Esophagus (tissue), 2 donors: ENCODE measurements at regions not wholly inside any gene's neighbourhood (a gene's known extent, or its start where the extent isn't known, plus 50 kb on each side); places are given as distances from the start of the nearest gene placed in this dataset.

ENCODE experiments used
- H3K27ac ChIP-seq, 2 donors: one replicate each; pipeline ENCODE4 v1.5.1; 2013; ENCODE audit warnings: low read depth in 2 of 2, mild to moderate bottlenecking in 2 of 2, inconsistent platforms in 1 of 2, low read length in 1 of 2, moderate library complexity in 1 of 2
- H3K27me3 ChIP-seq, 2 donors: one replicate each; pipeline ENCODE4 v1.6.1; 2013; ENCODE audit warnings: low read length in 2 of 2, control low read depth in 1 of 2, mild to moderate bottlenecking in 1 of 2; ENCODE audit not compliant: insufficient read depth in 2 of 2, control insufficient read depth in 1 of 2
- H3K36me3 ChIP-seq, 2 donors: one replicate each; pipeline ENCODE4 v1.6.1; 2013; ENCODE audit warnings: low read length in 1 of 2; ENCODE audit not compliant: control insufficient read depth in 2 of 2, insufficient read depth in 2 of 2
- H3K4me1 ChIP-seq, 2 donors: one replicate each; pipeline ENCODE4 v1.6.1; 2013; ENCODE audit warnings: low read length in 1 of 2; ENCODE audit not compliant: control insufficient read depth in 2 of 2, insufficient read depth in 2 of 2
- H3K4me3 ChIP-seq, 2 donors: one replicate each; pipeline ENCODE4 v1.5.1; 2013; ENCODE audit warnings: low read length in 2 of 2, mild to moderate bottlenecking in 2 of 2, low read depth in 1 of 2, moderate library complexity in 1 of 2
- H3K9me3 ChIP-seq, 2 donors: one replicate each; pipeline ENCODE4 v1.6.1; 2013; ENCODE audit warnings: mild to moderate bottlenecking in 2 of 2, low read depth in 1 of 2, low read length in 1 of 2, moderate library complexity in 1 of 2; ENCODE audit not compliant: control insufficient read depth in 2 of 2, insufficient read depth in 1 of 2
- WGBS, 2 donors: extraction: QIAGEN DNeasy Blood & Tissue Kit; methylation state at CpG; one replicate each; pipeline ENCODE4 v1.1.7; 2013; 5-methylcytosine and 5-hydroxymethylcytosine counted together
- donor health status: healthy with polysubstance abuse.
- donor health status: Bipolar disorder and iron deficiency.

DNA sequence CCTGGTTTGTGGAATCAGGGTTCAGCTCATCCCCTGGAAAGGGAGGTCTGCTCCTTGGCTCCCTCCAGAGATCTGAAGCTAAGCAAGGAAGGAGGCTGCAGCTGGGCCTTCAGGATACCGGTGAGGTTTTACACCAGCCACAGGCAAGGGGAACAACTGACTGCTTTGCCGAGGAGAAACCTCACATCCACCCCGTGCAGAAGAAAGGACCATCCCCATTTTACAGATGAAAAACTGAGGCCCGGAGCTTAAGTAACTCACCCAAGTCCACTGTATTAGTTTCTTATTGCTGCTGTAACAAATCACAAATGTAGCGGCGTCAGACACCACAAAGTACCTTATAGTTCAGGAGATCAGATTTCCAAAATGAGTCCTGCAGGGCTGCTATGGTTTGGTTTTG is 173.7 kb downstream of the MN1 start:
- Histone ChIP-seq H3K27ac (no peak overlapping the region), H3K9me3 (no peaks in the 10 kb centered on the region), H3K36me3 (no peaks in the 10 kb centered on the region), H3K4me1 (no peaks in the 10 kb centered on the region), H3K27me3 (no peaks in the 10 kb centered on the region), H3K4me3 (no peak overlapping the region)
- 78 to 81% methylated on average over 6 of the region's 6 CpGs for WGBS, 2 donors

DNA sequence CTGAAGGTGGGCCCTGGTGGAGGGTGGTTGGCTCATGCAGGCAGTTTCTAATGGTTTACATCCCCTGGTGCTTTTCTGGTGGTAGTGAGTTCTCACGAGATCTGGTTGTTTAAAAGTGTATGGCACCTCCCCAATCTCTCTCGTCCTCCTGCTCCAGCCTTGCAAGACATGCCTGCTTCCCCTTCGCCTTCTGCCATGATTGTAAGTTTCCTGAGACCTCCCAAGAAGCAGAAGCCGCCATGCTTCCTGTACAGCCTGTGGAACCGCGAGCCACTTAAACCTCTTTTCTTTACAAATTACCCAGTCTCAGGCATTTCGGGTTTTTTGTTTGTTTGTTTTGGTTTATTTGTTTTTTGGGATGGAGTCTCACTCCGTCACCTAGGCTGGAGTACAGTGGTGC is 173.2 kb downstream of the MN1 start:
- Histone ChIP-seq H3K27me3 (no peaks in the 10 kb centered on the region), H3K4me1 (no peaks in the 10 kb centered on the region), H3K9me3 (no peaks in the 10 kb centered on the region), H3K27ac (no peak overlapping the region), H3K4me3 (no peak overlapping the region), H3K36me3 (no peaks in the 10 kb centered on the region)
- 86 to 89% methylated on average over 8 of the region's 8 CpGs for WGBS, 2 donors

DNA sequence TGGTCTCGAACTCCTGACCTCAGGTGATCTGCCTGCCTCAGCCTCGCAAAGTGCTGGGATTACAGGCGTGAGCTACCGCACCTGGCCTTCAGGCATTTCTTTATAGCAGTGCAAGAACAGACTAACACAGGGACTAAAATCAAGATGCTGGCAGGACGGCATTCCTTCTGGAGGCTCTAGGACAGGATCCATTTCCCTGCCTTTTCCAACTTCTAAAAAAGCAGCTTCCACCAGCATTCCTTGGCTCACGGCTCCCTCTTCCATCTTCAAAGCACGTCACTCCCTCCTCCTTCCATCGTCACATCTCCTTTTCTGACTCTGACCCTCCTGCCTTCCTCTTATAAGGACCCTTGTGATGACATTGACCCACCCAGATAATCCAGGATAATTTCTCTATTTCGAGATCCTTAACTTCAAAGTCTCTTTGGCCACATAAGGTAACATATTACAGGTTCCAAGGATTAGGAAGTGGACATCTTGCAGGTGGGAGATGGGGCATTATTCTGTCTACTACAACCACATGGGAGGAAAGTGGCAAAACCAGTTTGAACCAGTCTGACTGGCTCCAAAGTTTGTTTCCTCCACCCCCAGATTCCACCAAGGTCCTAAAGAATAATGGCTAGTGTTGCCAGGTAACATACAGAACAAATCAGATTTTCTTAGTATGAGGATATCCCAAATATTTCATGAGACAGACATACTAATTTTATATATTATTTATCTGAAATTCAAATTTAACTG is 172.5 kb downstream of the MN1 start:
- H3K4me3 ChIP-seq, result no peak overlapping the region
- no peaks in the 10 kb centered on the region for H3K4me1 ChIP-seq
- H3K27me3 ChIP-seq, result no peaks in the 10 kb centered on the region
- H3K9me3 ChIP-seq, result no peaks in the 10 kb centered on the region
- WGBS, 2 donors, result 66 to 78% methylated on average over 9 of the region's 9 CpGs
- no peaks in the 10 kb centered on the region for H3K36me3 ChIP-seq
- no peak overlapping the region for H3K27ac ChIP-seq

DNA sequence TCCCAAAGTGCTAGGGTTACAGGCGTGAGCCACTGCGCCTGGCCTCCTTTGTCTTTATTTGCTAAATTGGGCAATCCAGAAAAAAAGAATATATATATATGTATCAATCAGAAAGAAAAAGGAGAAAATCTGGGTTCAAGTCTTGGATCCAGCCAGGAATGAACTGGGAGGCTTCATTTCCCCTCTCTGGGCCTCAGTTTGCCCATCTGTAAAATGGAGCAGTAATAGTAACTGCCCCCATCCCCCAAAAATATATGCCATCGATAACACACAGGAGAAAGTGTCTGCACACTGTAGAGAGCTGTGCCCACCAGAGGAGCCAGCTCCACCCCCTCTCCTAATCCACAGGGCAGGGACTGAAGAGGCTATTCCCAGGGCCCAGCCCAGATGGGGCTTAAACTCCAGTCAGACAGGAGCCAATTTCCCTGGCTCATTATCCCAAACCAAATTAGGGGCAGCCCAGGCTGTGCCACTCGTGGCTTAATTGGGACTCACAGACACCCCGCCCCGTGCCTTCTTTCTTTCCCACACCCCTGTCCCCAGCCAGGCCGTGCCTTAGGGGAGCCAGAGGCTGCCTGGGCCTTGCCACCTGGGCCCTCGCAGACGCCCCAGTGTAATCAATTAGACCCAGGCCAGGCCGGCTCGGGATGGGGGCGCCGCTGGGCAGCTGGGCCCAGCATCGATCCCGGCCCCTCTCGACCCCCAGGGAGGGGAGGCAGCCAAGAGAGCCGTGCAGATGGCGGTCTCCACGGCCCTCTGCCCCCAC is 171.5 kb downstream of the MN1 start:
- no peak overlapping the region for H3K4me3 ChIP-seq
- no peaks in the 10 kb centered on the region for H3K36me3 ChIP-seq
- H3K27me3 ChIP-seq, result no peaks in the 10 kb centered on the region
- no peaks in the 10 kb centered on the region for H3K9me3 ChIP-seq
- WGBS, 2 donors, result 83 to 85% methylated on average over 19 of the region's 19 CpGs
- no peaks in the 10 kb centered on the region for H3K4me1 ChIP-seq
- no peak overlapping the region for H3K27ac ChIP-seq

DNA sequence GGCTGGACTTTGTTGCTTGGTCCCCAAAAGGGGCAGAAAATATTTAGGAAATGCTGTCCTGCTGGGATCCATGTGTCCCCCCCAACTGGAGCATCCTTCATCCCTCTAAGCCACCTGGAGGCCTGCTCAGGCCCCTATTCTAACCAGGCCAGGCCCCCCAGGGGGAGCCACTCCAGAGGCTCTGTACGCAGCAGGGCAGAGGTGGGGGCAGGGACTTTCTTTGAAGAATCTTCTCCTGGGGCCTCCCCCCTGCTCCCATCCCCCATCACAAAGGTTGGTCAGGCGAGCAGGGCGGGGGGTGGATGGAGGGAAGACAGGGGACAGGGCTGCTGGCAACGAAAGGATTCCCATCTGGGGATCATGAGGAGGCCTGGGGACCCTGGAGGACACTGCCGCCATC is 170.8 kb downstream of the MN1 start:
- Histone ChIP-seq H3K4me3 (no peak overlapping the region), H3K9me3 (no peaks in the 10 kb centered on the region), H3K27ac (no peak overlapping the region), H3K27me3 (no peaks in the 10 kb centered on the region), H3K4me1 (no peaks in the 10 kb centered on the region), H3K36me3 (no peaks in the 10 kb centered on the region)
- WGBS, 2 donors, result 89% methylated on average over 5 of the region's 5 CpGs

DNA sequence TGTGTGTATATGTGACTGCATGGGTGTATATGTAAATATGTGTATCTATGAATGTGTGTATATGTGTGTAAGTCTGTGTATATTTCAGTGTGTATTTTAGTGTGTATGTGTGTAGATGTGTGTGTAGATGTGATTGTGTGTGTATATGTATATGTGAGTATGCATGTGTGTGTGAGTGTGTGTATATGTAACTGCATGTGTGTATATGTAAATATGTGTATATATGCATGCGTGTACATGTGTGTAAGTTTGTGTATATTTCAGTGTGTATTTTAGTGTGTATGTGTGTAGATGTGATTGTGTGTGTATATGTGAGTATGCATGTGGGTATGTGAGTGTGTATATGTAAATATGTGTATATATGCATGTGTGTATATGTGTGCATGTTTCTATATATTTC is 169.9 kb downstream of the MN1 start:
- Histone ChIP-seq H3K4me1 (no peaks in the 10 kb centered on the region), H3K27me3 (no peaks in the 10 kb centered on the region), H3K4me3 (no peak overlapping the region), H3K36me3 (no peaks in the 10 kb centered on the region), H3K9me3 (no peaks in the 10 kb centered on the region), H3K27ac (no peak overlapping the region)
- WGBS, 2 donors, result 99 to 100% methylated on average over 1 of the region's 1 CpG

DNA sequence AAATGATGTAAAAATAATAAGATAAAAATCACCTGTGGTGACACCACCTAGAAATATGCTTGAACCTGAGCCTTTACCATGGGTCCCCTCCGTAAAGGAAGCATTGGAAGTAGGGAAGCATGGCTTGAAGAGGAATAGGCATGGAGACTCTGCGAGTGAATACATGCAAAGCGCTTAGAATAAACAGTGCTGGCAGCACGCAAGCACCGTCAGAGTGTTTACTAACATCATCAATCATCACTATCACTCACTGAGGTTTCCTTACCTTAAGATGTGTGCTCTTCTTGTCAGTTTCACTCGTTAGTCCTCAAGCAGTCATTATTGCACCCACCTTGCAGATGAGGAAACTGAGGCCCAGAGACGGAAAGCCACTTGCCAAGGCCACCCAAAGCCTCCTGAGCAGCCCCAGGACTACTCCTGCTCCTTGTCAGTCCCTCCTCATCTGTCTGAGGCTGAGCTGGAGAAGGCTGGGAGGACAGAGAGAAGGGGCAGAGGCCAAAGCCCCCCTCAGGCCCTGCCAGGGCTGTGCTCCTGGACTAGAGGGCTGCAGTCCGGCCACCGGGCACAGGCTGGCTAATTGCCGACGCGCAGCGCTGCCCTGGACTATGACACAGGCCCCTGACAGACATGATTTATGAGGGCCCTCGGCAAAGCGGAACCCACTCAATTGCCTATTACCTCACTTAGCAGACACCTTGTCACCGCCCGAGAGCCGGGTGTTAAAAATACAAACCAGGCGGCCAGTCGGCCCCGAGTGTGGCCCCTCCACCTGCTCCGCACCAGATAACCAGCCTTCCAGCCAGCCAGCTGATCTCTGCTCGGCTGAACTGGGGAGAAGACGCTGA is 168.9 kb downstream of the MN1 start:
- Histone ChIP-seq H3K9me3 (no peaks in the 10 kb centered on the region), H3K27ac (no peak overlapping the region), H3K4me3 (no peak overlapping the region), H3K27me3 (no peaks in the 10 kb centered on the region), H3K4me1 (no peaks in the 10 kb centered on the region), H3K36me3 (no peaks in the 10 kb centered on the region)
- WGBS, 2 donors, result 46 to 55% methylated on average over 24 of the region's 24 CpGs

DNA sequence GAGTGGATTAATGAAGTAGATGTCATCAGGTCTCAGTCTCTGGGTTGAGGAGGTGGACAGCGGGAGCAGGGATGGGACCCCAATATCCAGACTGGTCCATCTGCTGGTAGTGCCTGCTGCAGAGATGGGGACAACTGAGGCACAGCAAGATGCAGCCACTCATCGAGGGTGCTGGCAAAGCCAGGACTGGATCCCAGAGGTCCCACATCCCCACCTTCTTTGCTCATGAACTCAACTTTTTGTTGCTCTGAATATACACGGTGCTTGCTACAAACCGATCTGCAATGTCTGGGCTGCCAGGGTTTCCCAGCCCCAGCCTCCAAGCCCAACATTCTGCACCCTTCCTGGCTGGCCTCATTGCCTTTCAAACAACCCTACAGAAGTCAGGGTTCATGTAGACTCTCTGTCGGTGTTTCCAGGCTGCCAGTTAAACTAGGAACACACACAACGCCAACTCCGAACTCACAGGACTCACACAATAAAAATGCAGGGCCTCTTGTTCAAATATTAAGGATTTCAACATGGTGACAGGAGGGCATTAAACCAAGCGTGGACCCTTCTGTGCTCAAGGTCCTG is 168.2 kb downstream of the MN1 start:
- no peaks in the 10 kb centered on the region for H3K4me1 ChIP-seq
- H3K27me3 ChIP-seq, result no peaks in the 10 kb centered on the region
- H3K4me3 ChIP-seq, result no peak overlapping the region
- 76 to 77% methylated on average over 8 of the region's 8 CpGs for WGBS, 2 donors
- H3K9me3 ChIP-seq, result no peaks in the 10 kb centered on the region
- no peaks in the 10 kb centered on the region for H3K36me3 ChIP-seq
- H3K27ac ChIP-seq, result no peak overlapping the region

DNA sequence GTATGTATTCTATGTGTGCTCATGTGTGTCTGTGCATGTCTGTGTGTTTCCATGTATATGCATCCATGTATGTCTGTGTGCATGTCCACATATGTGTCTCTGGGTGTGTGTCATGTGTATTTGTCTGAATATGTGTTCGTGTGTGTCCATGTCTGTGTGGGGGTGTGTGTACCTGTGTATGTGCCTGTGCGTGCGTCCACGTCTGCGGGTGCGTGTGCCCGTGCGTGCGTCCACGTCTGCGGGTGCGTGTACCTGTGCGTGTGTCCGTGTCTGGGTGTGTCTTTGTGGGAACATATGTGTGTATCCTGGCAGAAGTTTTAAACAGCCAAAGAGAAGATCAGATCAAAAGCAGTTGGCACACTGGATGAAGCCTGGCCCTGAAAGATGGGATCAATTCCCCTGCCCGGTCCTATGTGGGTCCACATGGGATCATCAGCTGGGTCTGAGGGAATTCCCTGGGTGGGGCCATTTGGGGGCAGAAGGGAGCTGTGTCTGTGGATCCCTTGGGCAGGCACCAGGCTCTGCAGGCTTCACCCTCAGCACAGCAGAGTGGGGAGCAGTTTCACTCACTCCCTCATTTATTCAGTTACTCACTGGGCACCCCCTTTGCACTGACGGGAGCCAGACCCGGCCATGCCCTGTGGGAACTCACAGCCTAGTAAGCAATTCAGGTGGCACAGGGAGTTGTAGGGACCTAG is 167.4 kb downstream of the MN1 start:
- no peak overlapping the region for H3K4me3 ChIP-seq
- WGBS, 2 donors, result 87 to 89% methylated on average over 17 of the region's 17 CpGs
- no peaks in the 10 kb centered on the region for H3K27me3 ChIP-seq
- H3K4me1 ChIP-seq, result peaks cover 0 to 3% of the 10 kb centered on the region in 2 donors
- no peak overlapping the region for H3K27ac ChIP-seq
- H3K36me3 ChIP-seq, result no peaks in the 10 kb centered on the region
- no peaks in the 10 kb centered on the region for H3K9me3 ChIP-seq
